ENCODE measurements at regions not wholly inside any gene's neighbourhood (a gene's known extent, or its start where the extent isn't known, plus 50 kb on each side); places are given as distances from the start of the nearest gene placed in this dataset.

DNA sequence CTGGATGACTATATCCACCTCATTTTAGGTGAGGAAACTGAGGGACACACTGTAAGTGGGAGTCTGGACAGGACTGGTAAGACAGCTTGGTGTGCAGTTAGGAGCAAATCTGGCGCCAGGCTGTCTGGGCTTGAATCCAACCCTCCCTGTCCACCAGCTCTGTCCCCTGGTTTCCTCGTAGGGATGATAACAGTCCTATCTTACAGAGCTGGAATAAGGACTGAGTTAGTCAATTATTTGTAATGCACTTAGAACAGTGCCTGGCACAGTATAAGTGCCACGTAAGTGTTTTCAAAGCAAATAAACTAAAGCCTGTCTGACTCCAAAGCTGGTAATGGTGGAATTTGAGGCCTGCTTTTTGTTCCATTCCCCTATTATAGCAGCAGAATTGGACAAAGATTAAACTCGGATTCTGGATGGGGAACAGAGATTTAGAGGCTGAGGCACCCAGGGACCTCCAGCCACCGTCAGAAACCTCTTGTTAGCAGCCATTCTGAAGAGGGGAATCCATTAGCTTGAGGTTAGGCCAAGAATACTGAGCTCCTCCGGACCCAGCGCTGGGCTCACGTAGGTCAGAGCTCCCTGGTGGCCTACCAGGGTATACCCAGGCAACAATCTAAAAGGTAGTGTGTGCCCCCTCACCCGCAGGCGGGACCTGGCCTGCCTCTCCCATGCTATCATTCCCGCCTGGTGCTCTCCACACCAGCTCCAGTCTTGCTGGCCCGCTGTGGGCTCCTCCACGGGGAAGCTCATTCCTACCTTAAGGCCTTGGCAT lies 102.1 kb downstream of the UCHL1 start:
- H3K4me3 Mint-ChIP-seq: peak overlapping the region; percentile 54 to 80; a peak in 3 of 5 replicates
- Histone ChIP-seq H3K18ac (ENCODE audit: insufficient read length, low read depth, low read length) (no peak overlapping the region), H3K27ac (ENCODE audit: insufficient read length, low read depth, low read length) (no peak overlapping the region), H4K20me1 (ENCODE audit: control insufficient read depth, insufficient read depth, insufficient read length) (no peaks in the 10 kb centered on the region), H3T11ph (ENCODE audit: low read length) (no peak overlapping the region), H2BK120ac (ENCODE audit: low read depth, low read length, poor library complexity, severe bottlenecking) (no peak overlapping the region), H3K4me1 (ENCODE audit: insufficient read depth, low read length) (peaks cover 4% of the 10 kb centered on the region), H3K9ac (ENCODE audit: extremely low read depth, insufficient read length, low read length) (no peak overlapping the region), H3K56ac (ENCODE audit: insufficient read length, low read depth, low read length) (no peak overlapping the region), H3K79me2 (ENCODE audit: insufficient read depth, low read length) (no peaks in the 10 kb centered on the region), H3K14ac (ENCODE audit: insufficient read depth, low read length) (no peak overlapping the region), H3K9me3 (ENCODE audit: control insufficient read depth, low read depth, low read length) (no peaks in the 10 kb centered on the region), H2BK20ac (ENCODE audit: low read depth, low read length, poor library complexity, severe bottlenecking) (no peak overlapping the region), H3K23ac (ENCODE audit: insufficient read length, low read depth, low read length) (no peak overlapping the region), H3K4ac (ENCODE audit: low read depth, low read length) (no peak overlapping the region), H3K23me2 (ENCODE audit: insufficient read length, low read depth, low read length, poor library complexity, severe bottlenecking) (peaks cover 19% of the 10 kb centered on the region), H2BK5ac (ENCODE audit: insufficient read length, low read length) (no peak overlapping the region), H3K79me1 (ENCODE audit: insufficient read depth, low read depth, low read length, poor library complexity, severe bottlenecking) (no peaks in the 10 kb centered on the region), H2BK12ac (ENCODE audit: insufficient read length, low read depth, low read length) (no peak overlapping the region), H2AK5ac (ENCODE audit: insufficient read length, low read length) (no peak overlapping the region), H3K4me2 (ENCODE audit: insufficient read depth, insufficient read length, low read length) (peak overlapping the region; percentile 56), H2AFZ (ENCODE audit: low read length) (no peak overlapping the region), H2BK15ac (ENCODE audit: low read depth, low read length) (no peak overlapping the region), H4K5ac (ENCODE audit: insufficient read length, low read depth, low read length) (no peak overlapping the region), H4K91ac (ENCODE audit: insufficient read length, low read depth, low read length) (no peak overlapping the region), H4K8ac (replicated peaks; ENCODE audit: insufficient read length, low read depth, low read length) (no peak overlapping the region), H3K27me3 (ENCODE audit: insufficient read depth, low read length) (peaks cover 43% of the 10 kb centered on the region)
- no CpG with 5 or more reads among the region's 13 CpGs for WGBS (ENCODE audit: extremely low coverage, insufficient read length, low lambda C conversion rate)
- TF ChIP-seq CTCF (conservative IDR thresholded peaks at IDR 0.05): peak; percentile 63
- H3K9me3 Mint-ChIP-seq: peaks cover 8 to 9% of the 10 kb centered on the region in 2 experiments
- peaks cover 87% of the 10 kb centered on the region for H3K27me3 Mint-ChIP-seq (ENCODE audit: low read depth)
- peak; percentile 80 for DNase-seq
- H3K27ac Mint-ChIP-seq: no peak overlapping the region
- peaks cover 33 to 35% of the 10 kb centered on the region in 2 experiments for H3K4me1 Mint-ChIP-seq
- H3K36me3 Mint-ChIP-seq (ENCODE audit: insufficient read depth in 1 of 3, low read depth in 3 of 3): peaks cover 0 to 3% (median 2%) of the 10 kb centered on the region in 3 experiments; a peak in 4 of 7 replicates
